ENCODE measurements at regions not wholly inside any gene's neighbourhood (a gene's known extent, or its start where the extent isn't known, plus 50 kb on each side); places are given as distances from the start of the nearest gene placed in this dataset.

GRCh38 chr10:45160271-45160670 lies 155.1 kb downstream of the OR13A1 start (continued):
- TF ChIP-seq ATF7 (IDR thresholded peaks at IDR 0.05) (no peak), NFYB (IDR thresholded peaks at IDR 0.05; ENCODE audit: extremely low read depth, insufficient read length) (no peak), FOXK2 (conservative IDR thresholded peaks at IDR 0.05 in 1 of 2, IDR thresholded peaks at IDR 0.05 in 1 of 2; ENCODE audit: low read depth in 2 of 2) (no peak), HOXB6 (CRISPR knock-in tag; IDR thresholded peaks at IDR 0.05; ENCODE audit: borderline replicate concordance) (no peak), ZNF175 (CRISPR knock-in tag; IDR thresholded peaks at IDR 0.05; ENCODE audit: low read depth) (no peak), BCLAF1 (IDR thresholded peaks at IDR 0.05; ENCODE audit: borderline replicate concordance in 1 of 2, control insufficient read depth in 1 of 2, low read depth in 2 of 2, low read length in 1 of 2) (no peak), TCF3 (CRISPR knock-in tag; IDR thresholded peaks at IDR 0.05) (no peak), BACH1 (tag; IDR thresholded peaks at IDR 0.05) (no peak), SAFB2 (IDR thresholded peaks at IDR 0.05; ENCODE audit: borderline replicate concordance, low read depth, low read length, severe bottlenecking) (no peak), FOSL1 (tag; conservative IDR thresholded peaks at IDR 0.05) (peak; percentile 70), BRD9 (IDR thresholded peaks at IDR 0.05; ENCODE audit: low read depth, partially characterized antibody) (no peak), HLTF (IDR thresholded peaks at IDR 0.05) (no peak), NCOR1 (IDR thresholded peaks at IDR 0.05) (no peak), JUND (IDR thresholded peaks at IDR 0.05; ENCODE audit: borderline replicate concordance, low read depth, low read length) (no peak), JUND (tag; IDR thresholded peaks at IDR 0.05; ENCODE audit: borderline replicate concordance, low read depth, low read length) (0 out of 3 replicates have a peak, but pooled peaks have one; percentile 19), HIVEP1 (CRISPR knock-in tag; IDR thresholded peaks at IDR 0.05) (no peak), RUNX1 (IDR thresholded peaks at IDR 0.05; ENCODE audit: low read depth) (no peak), NONO (IDR thresholded peaks at IDR 0.05; ENCODE audit: low read depth in 2 of 2, low read length in 1 of 2) (no peak), CEBPG (CRISPR knock-in tag; IDR thresholded peaks at IDR 0.05) (no peak), CEBPG (tag; conservative IDR thresholded peaks at IDR 0.05 in 1 of 2, IDR thresholded peaks at IDR 0.05 in 1 of 2) (no peak), SIX5 (IDR thresholded peaks at IDR 0.05; ENCODE audit: borderline replicate concordance in 1 of 2, insufficient read depth in 1 of 2, low read depth in 1 of 2, low read length in 2 of 2) (no peak), ZFPM2 (CRISPR knock-in tag; IDR thresholded peaks at IDR 0.05) (no peak), ZNF766 (CRISPR knock-in tag; conservative IDR thresholded peaks at IDR 0.05) (no peak), EHMT2 (IDR thresholded peaks at IDR 0.05) (no peak), PCBP2 (IDR thresholded peaks at IDR 0.05; ENCODE audit: low read depth, low read length, poor library complexity, severe bottlenecking) (no peak), ZFP91 (CRISPR knock-in tag; IDR thresholded peaks at IDR 0.05) (no peak), JUNB (CRISPR knock-in tag; conservative IDR thresholded peaks at IDR 0.05) (0 out of 2 replicates have a peak, but pooled peaks have one; percentile 23)

Measured in K562 (cell line).